Stimulated activated CD4-positive, alpha-beta T cell treated with anti-CD3 and anti-CD28 coated beads, Interleukin-1b, Interleukin-23, amount 100 ng/mL, for 1 hour (primary cell): ENCODE measurements at regions not wholly inside any gene's neighbourhood (a gene's known extent, or its start where the extent isn't known, plus 50 kb on each side); places are given as distances from the start of the nearest gene placed in this dataset.

Experiments
- DNase-seq, 2 donors: peaks; one replicate each; pipeline ENCODE4 v3.0.0-alpha.2; 2020; ENCODE audit warnings: low read depth in 2 of 2

- no peak for DNase-seq
These were observed 203.5 kb upstream of the PLXNC1 start for GRCh38 chr12:93944911-93945310.

GRCh38 chr12:93946542-93947150, 201.7 kb upstream of the PLXNC1 start:
- no peak for DNase-seq

- no peak for DNase-seq
These were observed 200.9 kb upstream of the PLXNC1 start for GRCh38 chr12:93947486-93947885.

- no peak for DNase-seq
These were observed 198.1 kb upstream of the PLXNC1 start for GRCh38 chr12:93950311-93950710.

- no peak for DNase-seq
These were observed 193.9 kb upstream of the PLXNC1 start for GRCh38 chr12:93954166-93955112.

- DNase-seq = no peak
These were observed 191.8 kb upstream of the PLXNC1 start for GRCh38 chr12:93956551-93956950.

GRCh38 chr12:93957168-93957567, 191.2 kb upstream of the PLXNC1 start:
- no peak for DNase-seq

GRCh38 chr12:93957870-93958269, 190.5 kb upstream of the PLXNC1 start:
- no peak for DNase-seq

GRCh38 chr12:93959657-93960056, 188.7 kb upstream of the PLXNC1 start:
- no peak for DNase-seq

GRCh38 chr12:93960521-93960920, 187.9 kb upstream of the PLXNC1 start:
- no peak for DNase-seq

- DNase-seq = no peak
These were observed 186.0 kb upstream of the PLXNC1 start for GRCh38 chr12:93962336-93962735.

GRCh38 chr12:93964936-93965335, 183.4 kb upstream of the PLXNC1 start:
- no peak for DNase-seq

- DNase-seq = no peak
These were observed 181.8 kb upstream of the PLXNC1 start for GRCh38 chr12:93966516-93967133.

- DNase-seq = no peak
These were observed 180.9 kb upstream of the PLXNC1 start for GRCh38 chr12:93967454-93967853.

GRCh38 chr12:93968536-93969285, 179.7 kb upstream of the PLXNC1 start:
- no peak for DNase-seq

GRCh38 chr12:93970900-93971688, 177.3 kb upstream of the PLXNC1 start:
- DNase-seq = no peak

- no peak for DNase-seq
These were observed 175.8 kb upstream of the PLXNC1 start for GRCh38 chr12:93972411-93973208.

GRCh38 chr12:93974252-93974651, 174.1 kb upstream of the PLXNC1 start:
- DNase-seq = no peak

GRCh38 chr12:93976024-93976423, 172.4 kb upstream of the PLXNC1 start:
- DNase-seq = no peak

GRCh38 chr12:93977081-93977480, 171.3 kb upstream of the PLXNC1 start:
- no peak for DNase-seq
